GM18519 (cell line): ENCODE measurements at regions not wholly inside any gene's neighbourhood (a gene's known extent, or its start where the extent isn't known, plus 50 kb on each side); places are given as distances from the start of the nearest gene placed in this dataset.

Experiments
- ATAC-seq: cut with Tn5 transposase; IDR thresholded peaks from one replicate; pipeline ENCODE4 v1.9.1; 2021; ENCODE audit warnings: mild to moderate bottlenecking, moderate library complexity; ENCODE audit not compliant: unreplicated experiment, low FRiP score

- no peak for ATAC-seq
Measured at GRCh38 chr6:51502996-51503395, 584.4 kb downstream of the PKHD1 start.

GRCh38 chr6:51505434-51505833 lies 582.0 kb downstream of the PKHD1 start:
- ATAC-seq, result no peak

DNA sequence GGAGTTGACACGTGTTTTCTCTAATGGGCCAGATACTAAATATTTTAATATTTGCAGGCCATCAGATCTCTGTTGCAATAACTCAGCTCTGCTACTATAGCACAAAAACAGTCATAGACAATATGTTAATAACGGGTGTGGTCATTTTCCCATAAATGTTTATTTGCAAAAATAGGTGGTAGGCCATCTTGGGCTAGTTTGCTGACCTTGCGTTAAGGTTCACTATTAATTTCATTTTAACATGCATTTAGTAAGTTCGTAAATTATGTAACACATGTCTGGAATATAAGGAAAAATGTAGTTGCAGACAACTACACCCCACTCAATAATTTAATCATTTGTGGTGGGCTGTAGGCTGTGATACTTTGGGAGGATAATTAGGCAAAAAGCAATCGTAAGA lies 577.8 kb downstream of the PKHD1 start:
- no peak for ATAC-seq

DNA sequence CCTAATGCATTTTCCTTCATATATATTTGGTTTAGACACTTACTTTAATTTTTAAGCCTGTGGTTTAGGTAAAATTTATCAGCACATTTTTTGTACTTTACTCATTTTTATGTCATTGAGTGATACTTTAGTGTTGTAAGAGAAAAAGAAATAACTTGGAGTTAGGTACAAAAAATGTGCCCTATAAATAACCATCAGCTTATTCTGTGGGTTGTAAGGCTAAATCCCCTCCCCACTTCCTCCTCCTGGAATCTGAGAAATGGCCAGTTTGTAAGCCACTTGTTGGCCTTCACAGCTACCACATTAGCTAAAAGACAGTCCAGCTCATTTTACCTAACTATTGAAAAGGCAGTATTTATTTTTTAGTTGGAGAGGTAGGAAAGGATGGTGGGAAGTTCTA lies 576.3 kb downstream of the PKHD1 start:
- ATAC-seq, result no peak

DNA sequence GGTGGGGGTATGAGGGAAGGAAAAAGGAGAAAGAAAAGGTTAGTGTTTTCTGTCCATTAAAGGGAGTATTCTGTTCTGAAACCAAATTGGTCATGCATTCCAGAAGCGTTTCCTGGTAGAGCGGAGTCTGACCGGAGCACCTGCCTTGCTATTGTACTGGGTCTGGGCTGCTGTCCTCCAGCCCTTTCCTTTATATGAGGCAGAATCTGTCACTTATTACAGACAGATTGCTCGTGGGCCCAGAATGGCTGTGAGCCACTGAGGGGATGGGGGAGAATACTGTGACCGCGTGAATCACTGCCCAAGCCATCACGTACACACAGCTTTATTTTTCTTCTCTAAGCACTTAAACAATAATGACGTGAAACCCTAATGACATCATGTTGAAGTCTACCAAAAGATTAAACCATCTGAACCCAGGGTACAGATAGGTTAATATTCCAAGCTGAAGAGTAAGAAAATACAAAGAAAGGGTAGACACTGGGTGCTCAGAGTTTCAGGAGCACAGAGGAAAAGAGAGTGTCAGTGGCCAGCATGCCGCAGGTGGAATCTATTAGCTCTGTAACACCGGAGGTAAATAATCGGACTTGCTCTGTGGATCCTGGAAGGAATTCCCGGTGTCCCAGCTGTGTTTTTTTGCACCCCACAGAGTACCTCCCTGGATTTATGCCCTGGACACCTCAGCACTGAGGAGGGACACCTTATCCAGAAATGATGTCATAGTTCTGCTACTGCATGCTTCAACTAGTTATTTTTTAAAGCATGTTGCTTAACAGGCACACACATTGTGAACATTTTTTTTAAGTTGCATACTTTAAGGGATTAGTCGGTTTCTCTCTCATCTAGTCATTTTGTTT lies 573.3 kb downstream of the PKHD1 start:
- no peak for ATAC-seq

GRCh38 chr6:51514748-51515402 lies 572.5 kb downstream of the PKHD1 start:
- ATAC-seq, result no peak

DNA sequence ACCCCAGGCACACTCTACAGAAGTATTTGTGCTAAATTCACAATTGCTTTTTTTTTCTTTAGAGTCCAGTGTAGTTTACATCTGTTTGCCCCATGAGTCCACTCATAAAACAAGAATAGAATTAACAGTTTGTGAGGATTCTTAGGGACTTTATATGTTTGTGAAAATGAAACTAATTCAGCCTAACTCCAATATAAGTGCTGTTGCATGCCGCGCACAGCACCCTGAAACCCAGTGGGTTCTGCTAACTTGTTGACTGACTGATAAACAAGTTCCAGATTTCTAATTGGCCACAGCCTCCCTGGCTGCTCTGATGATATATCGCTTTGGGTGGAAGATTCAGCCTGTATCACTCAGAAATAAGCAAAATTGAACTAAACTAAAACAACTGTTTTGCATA lies 561.4 kb downstream of the PKHD1 start:
- ATAC-seq, result no peak

DNA sequence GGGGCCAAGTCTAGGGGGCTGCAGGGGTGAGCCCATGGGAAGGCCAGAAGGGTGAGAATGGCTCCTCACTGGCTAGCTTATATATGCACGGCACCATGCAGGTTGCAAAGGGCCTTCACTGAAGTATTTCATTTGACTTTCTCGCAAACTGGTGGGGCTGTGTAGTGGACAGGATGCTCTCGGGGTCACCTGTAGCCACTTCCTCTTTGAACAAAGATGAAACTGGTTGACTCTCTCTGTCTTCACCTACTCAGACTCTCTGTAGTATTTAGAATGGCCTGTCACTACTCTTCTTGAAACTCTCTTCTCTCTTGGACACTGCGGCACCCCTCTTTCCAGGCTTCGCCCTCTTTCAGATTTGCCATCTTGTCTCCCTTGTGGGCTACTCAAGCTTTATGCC lies 560.5 kb downstream of the PKHD1 start:
- ATAC-seq, result no peak

GRCh38 chr6:51528556-51528955 lies 558.9 kb downstream of the PKHD1 start:
- ATAC-seq, result no peak

- ATAC-seq, result no peak
Measured at GRCh38 chr6:51529240-51529639, 558.2 kb downstream of the PKHD1 start.

DNA sequence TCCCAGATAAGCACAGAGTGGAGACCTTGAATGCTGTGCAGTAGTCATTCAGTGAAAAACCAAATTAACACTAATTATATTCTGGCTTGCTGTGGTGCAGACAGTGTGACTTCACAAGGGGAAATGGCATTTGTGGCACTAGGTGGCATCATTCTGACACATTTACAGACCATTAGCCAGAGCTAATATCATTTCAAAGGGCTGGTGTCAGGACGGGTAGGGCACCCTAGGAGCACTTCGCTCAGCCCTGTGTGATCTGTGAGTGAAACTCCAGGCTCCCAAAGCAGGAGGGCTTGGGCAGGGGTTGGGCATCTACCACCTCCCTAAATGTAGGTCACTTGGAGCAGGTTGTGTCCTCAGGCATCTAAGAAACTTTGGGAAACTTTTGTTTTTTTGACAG lies 555.8 kb downstream of the PKHD1 start:
- no peak for ATAC-seq

DNA sequence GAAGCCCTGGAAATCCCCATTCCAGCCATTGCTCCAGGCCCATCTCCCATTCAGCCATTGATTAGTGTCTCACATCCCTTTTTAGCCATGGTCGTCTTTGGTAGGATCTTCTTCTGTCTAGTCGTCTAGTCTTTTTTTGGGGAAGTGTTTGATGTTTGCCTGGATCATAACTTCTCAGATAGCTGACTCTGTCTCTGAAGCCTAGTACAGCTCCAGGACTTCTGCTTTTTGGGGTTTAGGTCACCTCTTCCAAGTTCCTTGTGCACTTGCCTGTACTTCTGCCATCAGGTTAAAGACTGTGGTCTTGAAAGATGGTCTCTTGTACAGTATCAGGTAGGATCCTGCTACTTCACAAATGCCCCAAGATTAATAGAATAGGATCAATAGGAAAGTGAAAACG lies 553.5 kb downstream of the PKHD1 start:
- no peak for ATAC-seq

DNA sequence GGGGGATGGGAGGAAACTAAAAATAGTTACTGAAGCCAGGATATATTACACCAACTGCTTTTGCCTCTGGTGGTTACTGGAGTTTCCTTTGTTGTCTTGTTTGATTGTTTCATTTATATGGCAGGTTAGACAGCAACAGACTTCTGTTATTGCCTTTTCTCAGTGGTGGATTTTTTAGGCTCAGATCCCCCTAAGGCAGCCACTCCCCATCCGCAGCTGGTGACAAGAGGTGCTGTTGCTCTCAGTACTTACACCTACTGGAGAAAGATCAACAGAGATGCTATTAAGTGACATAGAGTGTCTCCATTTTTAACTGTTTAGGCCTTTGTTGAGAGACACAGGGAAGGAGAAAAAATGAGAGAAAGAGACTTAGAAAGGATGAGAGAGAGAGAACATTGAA lies 552.1 kb downstream of the PKHD1 start:
- ATAC-seq, result no peak

GRCh38 chr6:51536728-51537127 lies 550.7 kb downstream of the PKHD1 start:
- no peak for ATAC-seq

GRCh38 chr6:51541847-51542246 lies 545.6 kb downstream of the PKHD1 start:
- no peak for ATAC-seq

- ATAC-seq, result no peak
Measured at GRCh38 chr6:51542475-51542874, 544.9 kb downstream of the PKHD1 start.

- no peak for ATAC-seq
Measured at GRCh38 chr6:51550243-51550642, 537.2 kb downstream of the PKHD1 start.

- no peak for ATAC-seq
Measured at GRCh38 chr6:51552435-51552834, 535.0 kb downstream of the PKHD1 start.

DNA sequence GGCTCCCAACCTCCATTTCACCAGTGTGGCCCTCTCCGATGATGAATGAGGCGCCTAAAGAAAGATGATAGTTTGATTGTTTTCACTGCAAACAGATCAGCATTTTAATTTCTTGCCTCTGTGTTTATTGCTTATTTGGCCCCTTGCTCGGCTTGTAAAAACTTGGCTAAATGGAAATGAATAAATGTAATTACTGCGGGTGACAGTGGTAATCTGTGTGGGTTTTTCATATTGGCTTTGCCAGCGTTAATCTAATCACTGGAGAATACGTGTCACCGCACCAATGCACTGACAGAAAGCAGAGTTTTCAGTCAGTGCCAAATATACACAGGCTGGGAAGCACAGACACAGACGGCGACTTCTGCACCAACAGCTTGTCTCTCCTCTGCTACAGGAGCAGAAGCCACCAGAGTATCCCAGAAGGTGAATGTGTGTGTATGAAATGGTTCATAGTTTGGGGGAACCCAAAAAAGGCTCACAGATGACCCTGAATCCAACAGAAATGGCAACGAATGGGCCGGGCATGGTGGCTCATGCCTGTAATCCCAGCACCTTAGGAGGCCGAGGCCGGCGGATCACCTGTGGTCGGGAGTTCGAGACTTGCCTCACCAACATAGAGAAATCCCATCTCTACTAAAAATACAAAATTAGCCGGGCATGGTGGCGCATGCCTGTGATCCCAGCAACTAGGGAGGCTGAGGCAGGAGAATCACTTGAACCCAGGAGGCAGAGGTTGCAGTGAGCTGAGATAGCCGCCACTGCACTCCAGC lies 534.0 kb downstream of the PKHD1 start:
- no peak for ATAC-seq

DNA sequence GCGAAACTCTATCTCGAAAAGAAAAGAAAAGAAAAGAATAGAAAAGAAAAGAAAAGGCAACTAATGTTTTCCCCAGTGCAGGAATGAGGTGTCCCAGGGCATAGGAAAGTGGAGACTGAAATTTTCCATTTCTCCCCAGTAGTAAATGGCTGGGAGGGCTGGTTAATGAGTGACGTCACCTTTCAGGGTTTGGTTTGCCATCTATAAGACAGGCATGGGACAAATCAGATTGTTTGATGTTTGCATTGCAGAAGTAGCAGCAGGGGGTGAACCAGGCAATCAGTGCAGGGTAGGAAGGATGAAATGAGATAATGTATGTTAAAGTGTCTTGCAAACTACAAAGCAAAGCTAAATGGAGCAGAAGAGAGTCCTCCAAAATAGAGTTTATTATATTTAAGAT lies 533.4 kb downstream of the PKHD1 start:
- ATAC-seq, result no peak

DNA sequence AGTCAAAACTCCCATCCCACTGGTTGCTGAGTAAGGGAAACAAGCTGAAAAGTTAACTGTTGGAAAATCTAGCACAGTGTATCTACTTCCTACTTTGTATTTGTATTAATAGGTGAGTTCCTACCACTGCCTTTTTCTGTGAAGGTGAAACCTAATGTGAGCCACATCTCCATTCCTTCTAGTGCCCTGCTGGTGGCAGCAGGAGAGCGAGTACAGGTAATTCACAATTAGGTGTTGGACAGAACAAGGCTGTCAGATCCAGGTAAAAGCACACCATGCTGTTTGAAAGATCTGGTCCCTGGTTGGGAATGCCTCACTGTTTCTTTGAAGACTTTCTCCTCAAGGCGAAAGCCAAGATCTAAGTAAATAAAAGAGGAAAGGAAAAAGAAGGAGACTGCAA lies 528.4 kb downstream of the PKHD1 start:
- no peak for ATAC-seq
